Loucy (cell line): ENCODE measurements at regions not wholly inside any gene's neighbourhood (a gene's known extent, or its start where the extent isn't known, plus 50 kb on each side); places are given as distances from the start of the nearest gene placed in this dataset.

Source experiments
- H2AFZ ChIP-seq: fragments of 200-600 bp; sonication (generic); 2 replicates; pipeline ENCODE4 v1.6.0; 2016; ENCODE audit warnings: antibody characterized with exemption, mild to moderate bottlenecking, low read length, moderate library complexity
- H3F3A ChIP-seq: fragments of 200-600 bp; 2 replicates; pipeline ENCODE4 v1.6.0; 2016; ENCODE audit warnings: antibody characterized with exemption, low read depth, mild to moderate bottlenecking
- H3K27me3 ChIP-seq: fragments of 200-600 bp; sonication (generic); 2 replicates; pipeline ENCODE4 v1.6.1; 2014; ENCODE audit warnings: low read length, mild to moderate bottlenecking; ENCODE audit not compliant: insufficient read depth, poor library complexity, severe bottlenecking
- H3K36me3 ChIP-seq: fragments of 200-600 bp; sonication (generic); 2 replicates; pipeline ENCODE4 v1.6.1; 2016; ENCODE audit warnings: low read length; ENCODE audit not compliant: insufficient read depth
- H3K4me1 ChIP-seq: fragments of 200-600 bp; sonication (generic); 2 replicates; pipeline ENCODE4 v1.5.1; 2014; ENCODE audit warnings: low read length, mild to moderate bottlenecking; ENCODE audit not compliant: insufficient read depth, poor library complexity, severe bottlenecking
- H3K4me2 ChIP-seq: fragments of 200-600 bp; sonication (generic); 2 replicates; pipeline ENCODE4 v1.6.0; 2014; ENCODE audit warnings: antibody characterized with exemption, low read length, low read depth, mild to moderate bottlenecking; ENCODE audit not compliant: poor library complexity, severe bottlenecking
- H3K4me3 ChIP-seq: fragments of 200-600 bp; sonication (generic); 2 replicates; pipeline ENCODE4 v1.5.1; 2014; ENCODE audit warnings: low read length, mild to moderate bottlenecking, mixed read lengths; ENCODE audit not compliant: poor library complexity, severe bottlenecking
- H3K79me2 ChIP-seq: fragments of 200-600 bp; sonication (generic); 2 replicates; pipeline ENCODE4 v1.6.1; 2014; ENCODE audit warnings: low read length; ENCODE audit not compliant: insufficient read depth
- H3K9ac ChIP-seq: fragments of 200-600 bp; sonication (generic); 2 replicates; pipeline ENCODE4 v1.6.0; 2014; ENCODE audit warnings: mild to moderate bottlenecking, low read depth, low read length, moderate library complexity; ENCODE audit not compliant: poor library complexity, severe bottlenecking
- H3K9me2 ChIP-seq: fragments of 200-600 bp; sonication (generic); replicated peaks from 2 replicates; pipeline ENCODE4 v1.6.1; 2016; ENCODE audit warnings: low read depth, low read length, mixed read lengths
- H3K9me3 ChIP-seq: fragments of 200-600 bp; sonication (generic); 2 replicates; pipeline ENCODE4 v1.6.1; 2014; ENCODE audit warnings: mild to moderate bottlenecking, antibody characterized with exemption, low read length, low read depth; ENCODE audit not compliant: insufficient read depth
- H4K20me1 ChIP-seq: fragments of 200-600 bp; sonication (generic); 2 replicates; pipeline ENCODE4 v1.6.0; 2014; ENCODE audit warnings: antibody characterized with exemption, low read length, mild to moderate bottlenecking; ENCODE audit not compliant: insufficient read depth, poor library complexity, severe bottlenecking
- EZH2phosphoT487 ChIP-seq: fragments of 200-600 bp; IDR thresholded peaks from 2 replicates; pipeline ENCODE4 v1.6.1; 2018; ENCODE audit warnings: antibody characterized with exemption, mild to moderate bottlenecking, moderate library complexity, borderline replicate concordance
- TF ChIP-seq, protein P1 (sequence below): fragments of 200-600 bp; sonication (generic); conservative IDR thresholded peaks from 2 replicates; pipeline ENCODE4 v1.5.1; 2014; ENCODE audit warnings: mild to moderate bottlenecking, antibody characterized with exemption, low read length

DNA sequence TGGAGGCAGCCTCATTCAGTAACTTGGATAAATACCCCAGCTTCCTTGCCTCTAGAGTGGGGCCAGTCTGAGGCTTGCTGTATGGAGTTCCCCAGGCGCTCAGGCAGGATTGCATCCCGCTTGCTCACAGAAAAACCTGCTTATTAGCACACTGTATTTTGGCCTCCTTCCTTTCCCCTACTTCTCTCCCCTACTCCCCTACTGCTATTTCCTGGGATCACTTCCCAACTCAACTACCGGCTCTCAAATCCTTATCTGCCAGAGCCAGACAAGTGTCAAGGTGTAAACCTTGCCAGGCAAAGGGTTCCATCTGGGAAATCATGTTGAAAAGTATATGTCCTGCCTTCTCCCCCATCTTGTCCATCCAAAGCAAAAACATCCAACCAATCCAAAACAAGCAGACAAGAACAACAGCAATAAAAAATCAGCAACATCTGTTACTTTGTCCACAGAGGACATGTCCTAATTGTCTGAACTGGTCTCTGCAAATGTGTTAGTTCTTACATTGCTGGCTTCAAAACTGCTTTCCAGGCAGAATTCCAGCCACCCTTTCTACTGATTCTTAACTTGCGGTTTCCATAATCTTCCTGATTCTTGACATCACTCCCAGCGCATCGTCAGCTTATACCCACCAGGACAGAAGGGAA is 164.1 kb upstream of the SEMA6A start:
- no peaks in the 10 kb centered on the region for H3K9me2 ChIP-seq
- H3K36me3 ChIP-seq = no peaks in the 10 kb centered on the region
- H2AFZ ChIP-seq = no peak overlapping the region
- no peak overlapping the region for H3K4me3 ChIP-seq
- no peaks in the 10 kb centered on the region for H3K27me3 ChIP-seq
- H4K20me1 ChIP-seq = no peaks in the 10 kb centered on the region
- H3K4me2 ChIP-seq = no peak overlapping the region
- H3F3A ChIP-seq = no peaks in the 10 kb centered on the region
- H3K4me1 ChIP-seq = no peaks in the 10 kb centered on the region
- H3K9ac ChIP-seq = no peak overlapping the region
- no peaks in the 10 kb centered on the region for H3K79me2 ChIP-seq
- H3K9me3 ChIP-seq = no peaks in the 10 kb centered on the region
- TF ChIP-seq, protein P1, sequence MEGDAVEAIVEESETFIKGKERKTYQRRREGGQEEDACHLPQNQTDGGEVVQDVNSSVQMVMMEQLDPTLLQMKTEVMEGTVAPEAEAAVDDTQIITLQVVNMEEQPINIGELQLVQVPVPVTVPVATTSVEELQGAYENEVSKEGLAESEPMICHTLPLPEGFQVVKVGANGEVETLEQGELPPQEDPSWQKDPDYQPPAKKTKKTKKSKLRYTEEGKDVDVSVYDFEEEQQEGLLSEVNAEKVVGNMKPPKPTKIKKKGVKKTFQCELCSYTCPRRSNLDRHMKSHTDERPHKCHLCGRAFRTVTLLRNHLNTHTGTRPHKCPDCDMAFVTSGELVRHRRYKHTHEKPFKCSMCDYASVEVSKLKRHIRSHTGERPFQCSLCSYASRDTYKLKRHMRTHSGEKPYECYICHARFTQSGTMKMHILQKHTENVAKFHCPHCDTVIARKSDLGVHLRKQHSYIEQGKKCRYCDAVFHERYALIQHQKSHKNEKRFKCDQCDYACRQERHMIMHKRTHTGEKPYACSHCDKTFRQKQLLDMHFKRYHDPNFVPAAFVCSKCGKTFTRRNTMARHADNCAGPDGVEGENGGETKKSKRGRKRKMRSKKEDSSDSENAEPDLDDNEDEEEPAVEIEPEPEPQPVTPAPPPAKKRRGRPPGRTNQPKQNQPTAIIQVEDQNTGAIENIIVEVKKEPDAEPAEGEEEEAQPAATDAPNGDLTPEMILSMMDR = no peak
- TF ChIP-seq EZH2phosphoT487 = no peak

DNA sequence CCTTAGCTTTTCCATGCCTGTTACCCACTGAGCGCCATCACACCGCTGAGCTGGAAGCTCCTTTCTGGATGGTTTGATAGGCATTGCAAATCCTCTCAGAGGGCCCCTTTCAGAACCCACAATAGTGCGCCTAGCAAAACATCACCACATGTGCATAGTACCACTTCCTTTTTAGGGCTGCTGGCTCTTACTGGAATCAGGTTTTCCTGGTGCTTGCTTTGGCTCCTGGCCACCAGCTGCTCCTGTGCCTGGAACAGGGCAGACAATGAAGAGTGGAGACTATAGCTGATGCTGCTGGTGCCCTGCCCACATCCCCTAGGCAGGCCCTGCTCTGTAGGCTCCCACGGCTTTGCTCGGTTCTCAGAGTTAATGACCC is 163.6 kb upstream of the SEMA6A start:
- no peaks in the 10 kb centered on the region for H3K79me2 ChIP-seq
- H4K20me1 ChIP-seq = no peaks in the 10 kb centered on the region
- H3K4me3 ChIP-seq = no peak overlapping the region
- no peaks in the 10 kb centered on the region for H3K9me3 ChIP-seq
- H3K9ac ChIP-seq = no peak overlapping the region
- H3K4me1 ChIP-seq = no peaks in the 10 kb centered on the region
- H3K36me3 ChIP-seq = no peaks in the 10 kb centered on the region
- H3K27me3 ChIP-seq = no peaks in the 10 kb centered on the region
- no peaks in the 10 kb centered on the region for H3F3A ChIP-seq
- H2AFZ ChIP-seq = no peak overlapping the region
- H3K4me2 ChIP-seq = no peak overlapping the region
- H3K9me2 ChIP-seq = no peaks in the 10 kb centered on the region
- TF ChIP-seq, protein P1 = no peak
- TF ChIP-seq EZH2phosphoT487 = no peak

DNA sequence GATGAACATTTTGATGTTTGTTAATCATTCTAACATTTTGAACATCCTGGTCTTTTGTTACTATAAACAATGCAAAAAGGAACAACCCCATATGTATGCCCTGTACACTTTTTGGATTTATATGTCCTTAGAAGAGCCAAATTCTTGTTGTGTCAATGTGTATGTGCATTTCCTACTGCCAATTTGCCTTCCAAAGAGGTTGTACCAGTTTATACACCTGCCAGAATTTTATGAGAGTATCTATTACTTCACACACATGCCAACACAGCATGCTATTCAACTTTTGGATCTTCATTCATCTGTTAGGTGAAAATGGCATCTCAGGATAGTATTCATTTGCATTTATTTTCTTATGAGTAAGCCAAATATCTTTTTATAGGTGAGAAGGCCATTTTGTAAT is 162.0 kb upstream of the SEMA6A start:
- TF ChIP-seq, protein P1 = no peak
- TF ChIP-seq EZH2phosphoT487 = no peak
- Histone ChIP-seq H3K9me3 (no peaks in the 10 kb centered on the region), H3K4me1 (no peaks in the 10 kb centered on the region), H3K4me3 (no peak overlapping the region), H3K9ac (no peak overlapping the region), H3K79me2 (no peaks in the 10 kb centered on the region), H3K36me3 (no peaks in the 10 kb centered on the region), H3F3A (no peaks in the 10 kb centered on the region), H3K4me2 (no peak overlapping the region), H3K9me2 (no peaks in the 10 kb centered on the region), H4K20me1 (no peaks in the 10 kb centered on the region), H2AFZ (no peak overlapping the region), H3K27me3 (no peaks in the 10 kb centered on the region)
